DND-41 (cell line): ENCODE measurements at regions not wholly inside any gene's neighbourhood (a gene's known extent, or its start where the extent isn't known, plus 50 kb on each side); places are given as distances from the start of the nearest gene placed in this dataset.

ENCODE experiments used
- ATAC-seq: fragments of 200-7000 bp; cut with Tn5 transposase; 3 replicates; pipeline ENCODE4 v1.9.1; 2021; ENCODE audit warnings: low read depth; ENCODE audit not compliant: insufficient read depth
- DNase-seq: peaks from one replicate; pipeline ENCODE4 v3.0.0-alpha.2; 2020
- H2AFZ ChIP-seq: 2 replicates; pipeline ENCODE4 v1.6.0; 2012; ENCODE audit warnings: low read depth, low read length
- H3K27ac ChIP-seq: 2 replicates; pipeline ENCODE4 v1.5.1; 2012; ENCODE audit warnings: low read length, inconsistent platforms
- H3K27me3 ChIP-seq: fragments of 200-600 bp; sonication (generic); 2 replicates; pipeline ENCODE4 v1.6.0; 2012; ENCODE audit warnings: low read length, mild to moderate bottlenecking, inconsistent platforms; ENCODE audit not compliant: insufficient read depth, poor library complexity
- H3K36me3 ChIP-seq: 2 replicates; pipeline ENCODE4 v1.5.1; 2012; ENCODE audit warnings: low read length, inconsistent platforms; ENCODE audit not compliant: insufficient read depth
- H3K4me1 ChIP-seq: 2 replicates; pipeline ENCODE4 v1.5.1; 2012; ENCODE audit warnings: mild to moderate bottlenecking, low read length; ENCODE audit not compliant: insufficient read depth
- H3K4me2 ChIP-seq: 2 replicates; pipeline ENCODE4 v1.6.0; 2012; ENCODE audit warnings: mild to moderate bottlenecking, moderate library complexity, low read length, inconsistent platforms; ENCODE audit not compliant: insufficient read depth
- H3K4me3 ChIP-seq, 2 experiments: fragments of 200-600 bp in 1 of 2; shearing (Covaris generic) in 1 of 2; 2 replicates each; pipeline ENCODE4 v1.5.1; 2012 to 2016; ENCODE audit warnings: inconsistent platforms in 2 of 2, low read length in 2 of 2, mild to moderate bottlenecking in 2 of 2, low read depth in 1 of 2, moderate library complexity in 1 of 2
- H3K79me2 ChIP-seq: 2 replicates; pipeline ENCODE4 v1.6.0; 2012; ENCODE audit warnings: low read length, inconsistent platforms; ENCODE audit not compliant: insufficient read depth
- H3K9ac ChIP-seq: 2 replicates; pipeline ENCODE4 v1.6.0; 2012; ENCODE audit warnings: low read depth, mild to moderate bottlenecking, inconsistent platforms, low read length, moderate library complexity
- H3K9me3 ChIP-seq: 2 replicates; pipeline ENCODE4 v1.5.1; 2012; ENCODE audit warnings: low read length, moderate library complexity, mild to moderate bottlenecking, inconsistent platforms; ENCODE audit not compliant: insufficient read depth, severe bottlenecking
- H4K20me1 ChIP-seq: 2 replicates; pipeline ENCODE4 v1.6.0; 2012; ENCODE audit warnings: low read length; ENCODE audit not compliant: insufficient read depth
- EZH2 ChIP-seq: IDR thresholded peaks from 3 replicates; pipeline ENCODE4 v1.6.1; 2012; ENCODE audit warnings: borderline replicate concordance, low read depth, mild to moderate bottlenecking, moderate library complexity, low read length, inconsistent platforms; ENCODE audit not compliant: severe bottlenecking
- TF ChIP-seq, protein P1 (sequence below): IDR thresholded peaks from 2 replicates; pipeline ENCODE4 v1.5.1; 2012; ENCODE audit warnings: borderline replicate concordance, low read length, moderate library complexity, mild to moderate bottlenecking; ENCODE audit not compliant: poor library complexity, severe bottlenecking; ENCODE audit errors: extremely low read depth

GRCh38 chr13:62611343-62611742 is 1195.7 kb upstream of the PCDH20 start:
- ATAC-seq, result no peak
- no peaks in the 10 kb centered on the region for H4K20me1 ChIP-seq
- H3K9ac ChIP-seq, result no peak overlapping the region
- no peak for DNase-seq
- no peak overlapping the region for H3K27ac ChIP-seq
- H3K4me3 ChIP-seq, result no peak overlapping the region
- no peaks in the 10 kb centered on the region for H3K4me1 ChIP-seq
- H3K79me2 ChIP-seq, result no peaks in the 10 kb centered on the region
- TF ChIP-seq EZH2, result no peak
- TF ChIP-seq, protein P1, sequence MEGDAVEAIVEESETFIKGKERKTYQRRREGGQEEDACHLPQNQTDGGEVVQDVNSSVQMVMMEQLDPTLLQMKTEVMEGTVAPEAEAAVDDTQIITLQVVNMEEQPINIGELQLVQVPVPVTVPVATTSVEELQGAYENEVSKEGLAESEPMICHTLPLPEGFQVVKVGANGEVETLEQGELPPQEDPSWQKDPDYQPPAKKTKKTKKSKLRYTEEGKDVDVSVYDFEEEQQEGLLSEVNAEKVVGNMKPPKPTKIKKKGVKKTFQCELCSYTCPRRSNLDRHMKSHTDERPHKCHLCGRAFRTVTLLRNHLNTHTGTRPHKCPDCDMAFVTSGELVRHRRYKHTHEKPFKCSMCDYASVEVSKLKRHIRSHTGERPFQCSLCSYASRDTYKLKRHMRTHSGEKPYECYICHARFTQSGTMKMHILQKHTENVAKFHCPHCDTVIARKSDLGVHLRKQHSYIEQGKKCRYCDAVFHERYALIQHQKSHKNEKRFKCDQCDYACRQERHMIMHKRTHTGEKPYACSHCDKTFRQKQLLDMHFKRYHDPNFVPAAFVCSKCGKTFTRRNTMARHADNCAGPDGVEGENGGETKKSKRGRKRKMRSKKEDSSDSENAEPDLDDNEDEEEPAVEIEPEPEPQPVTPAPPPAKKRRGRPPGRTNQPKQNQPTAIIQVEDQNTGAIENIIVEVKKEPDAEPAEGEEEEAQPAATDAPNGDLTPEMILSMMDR, result no peak
- H3K4me2 ChIP-seq, result no peak overlapping the region
- H2AFZ ChIP-seq, result no peak overlapping the region
- H3K9me3 ChIP-seq, result no peaks in the 10 kb centered on the region
- H3K27me3 ChIP-seq, result no peaks in the 10 kb centered on the region
- H3K36me3 ChIP-seq, result no peaks in the 10 kb centered on the region

DNA sequence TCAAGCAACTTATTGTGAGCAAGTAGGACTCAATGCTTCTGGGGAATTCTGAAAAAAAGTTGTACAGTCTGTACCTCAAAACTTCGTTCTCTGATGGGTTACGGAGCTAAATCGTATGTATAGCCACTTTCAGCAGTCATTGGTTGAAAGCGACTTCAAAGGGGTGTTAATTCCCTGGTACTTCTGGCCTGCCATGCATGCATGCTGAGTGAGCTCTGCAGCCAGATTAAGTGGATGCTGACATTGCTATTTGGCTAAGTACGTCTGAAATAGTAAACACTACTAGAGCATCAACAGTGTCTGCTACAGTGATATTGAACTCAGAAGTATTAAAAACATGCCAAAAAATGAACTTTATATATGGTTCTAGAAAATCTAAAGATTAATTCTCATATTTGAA is 1183.1 kb upstream of the PCDH20 start:
- Histone ChIP-seq H4K20me1 (no peaks in the 10 kb centered on the region), H3K9me3 (no peaks in the 10 kb centered on the region), H3K4me3 (no peak overlapping the region), H3K4me1 (no peaks in the 10 kb centered on the region), H3K27me3 (no peaks in the 10 kb centered on the region), H3K9ac (no peak overlapping the region), H2AFZ (0 out of 2 replicates have a peak overlapping the region, but pooled peaks have one; percentile 39), H3K36me3 (no peaks in the 10 kb centered on the region), H3K4me2 (no peak overlapping the region), H3K27ac (no peak overlapping the region), H3K79me2 (no peaks in the 10 kb centered on the region)
- DNase-seq (no peak), ATAC-seq (no peak)
- no peak for TF ChIP-seq EZH2
- TF ChIP-seq, protein P1, result no peak

DNA sequence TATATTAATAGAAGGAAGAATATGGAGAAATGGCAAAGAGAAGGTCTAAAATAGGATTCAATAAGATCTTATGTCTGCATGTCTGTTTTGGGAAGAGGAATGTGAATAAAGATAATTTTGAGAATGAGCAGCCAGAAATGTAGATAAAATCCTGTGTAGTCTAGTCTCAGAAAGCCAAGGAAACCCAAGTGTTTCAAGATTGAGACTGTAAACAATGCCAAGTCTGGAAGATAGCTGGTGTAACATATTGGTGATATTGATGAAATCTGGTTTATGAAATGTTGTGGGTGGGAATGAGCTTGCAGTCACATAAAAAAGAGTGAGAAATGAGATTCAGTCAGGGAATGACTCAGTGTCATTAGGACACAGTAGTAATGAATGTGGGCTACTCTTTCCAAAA is 1180.3 kb upstream of the PCDH20 start:
- ATAC-seq, result no peak
- Histone ChIP-seq H3K79me2 (no peaks in the 10 kb centered on the region), H3K27me3 (no peaks in the 10 kb centered on the region), H3K4me1 (no peaks in the 10 kb centered on the region), H3K27ac (no peak overlapping the region), H3K4me2 (no peak overlapping the region), H4K20me1 (no peaks in the 10 kb centered on the region), H3K9me3 (no peaks in the 10 kb centered on the region), H3K9ac (no peak overlapping the region), H2AFZ (no peak overlapping the region), H3K36me3 (no peaks in the 10 kb centered on the region), H3K4me3 (no peak overlapping the region)
- DNase-seq, result no peak
- no peak for TF ChIP-seq EZH2
- TF ChIP-seq, protein P1, result no peak

DNA sequence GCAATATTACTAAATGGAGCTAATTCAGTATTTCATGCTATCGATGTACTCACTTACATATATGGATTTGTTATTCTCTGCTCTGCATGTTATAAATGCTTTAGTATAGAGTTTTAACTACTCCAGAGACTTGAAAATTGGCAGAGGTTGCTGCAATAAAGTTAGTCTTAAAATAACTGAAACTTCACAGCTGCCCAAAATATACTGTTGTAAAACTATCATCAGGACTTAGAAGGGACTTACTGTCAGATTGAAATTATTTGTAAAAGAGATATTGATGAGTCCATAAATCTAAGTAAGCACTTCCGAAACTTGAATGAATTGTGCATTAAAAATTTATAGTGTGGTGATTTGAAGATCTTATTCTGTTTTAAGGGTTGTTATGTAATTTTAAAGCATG is 1178.2 kb upstream of the PCDH20 start:
- H3K27me3 ChIP-seq, result no peaks in the 10 kb centered on the region
- no peak overlapping the region for H3K4me3 ChIP-seq
- H4K20me1 ChIP-seq, result no peaks in the 10 kb centered on the region
- ATAC-seq (no peak), DNase-seq (no peak)
- H3K4me1 ChIP-seq, result no peaks in the 10 kb centered on the region
- no peak overlapping the region for H3K27ac ChIP-seq
- no peak overlapping the region for H2AFZ ChIP-seq
- H3K4me2 ChIP-seq, result no peak overlapping the region
- no peaks in the 10 kb centered on the region for H3K9me3 ChIP-seq
- TF ChIP-seq, protein P1, result no peak
- TF ChIP-seq EZH2, result no peak
- no peak overlapping the region for H3K9ac ChIP-seq
- no peaks in the 10 kb centered on the region for H3K79me2 ChIP-seq
- H3K36me3 ChIP-seq, result no peaks in the 10 kb centered on the region
